Fibroblast of skin of left biceps (primary cell): ENCODE measurements at regions not wholly inside any gene's neighbourhood (a gene's known extent, or its start where the extent isn't known, plus 50 kb on each side); places are given as distances from the start of the nearest gene placed in this dataset.
"Not testable (repeated sequence)": the region's sequence is repeated elsewhere in the genome, so short reads cannot be mapped to it uniquely, and the experiment has no call there.

Experiments
- DNase-seq, 2 experiments: peaks; one replicate each; pipeline ENCODE4 v3.0.0-alpha.2; 2013; ENCODE audit warnings: low read depth in 2 of 2

DNA sequence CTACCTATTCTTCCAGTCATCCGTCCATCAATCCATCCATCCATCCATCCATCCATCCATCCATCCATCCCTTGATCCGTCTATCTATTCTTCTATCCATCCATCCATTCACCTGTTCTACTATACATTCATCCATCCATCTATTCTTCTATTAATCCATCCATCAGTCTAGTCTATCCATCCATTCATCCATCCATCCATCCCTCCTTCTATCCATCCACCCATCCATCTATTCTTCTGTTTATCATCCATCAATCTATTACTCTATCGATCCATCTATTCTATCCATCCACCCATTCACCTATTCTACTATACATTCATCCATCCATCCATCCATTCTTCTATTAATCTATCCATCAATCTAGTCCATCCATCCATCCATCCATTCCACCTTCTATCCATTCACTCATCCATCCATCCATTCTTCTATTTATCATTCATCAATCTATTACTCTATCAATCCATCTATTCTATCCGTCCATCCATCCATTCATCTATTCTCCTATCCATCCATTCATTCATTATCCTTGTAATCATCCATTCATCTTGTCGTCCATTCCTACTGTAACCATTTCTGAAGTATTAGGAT lies 110.4 kb upstream of the ZNF516 start:
- no peak for DNase-seq

DNA sequence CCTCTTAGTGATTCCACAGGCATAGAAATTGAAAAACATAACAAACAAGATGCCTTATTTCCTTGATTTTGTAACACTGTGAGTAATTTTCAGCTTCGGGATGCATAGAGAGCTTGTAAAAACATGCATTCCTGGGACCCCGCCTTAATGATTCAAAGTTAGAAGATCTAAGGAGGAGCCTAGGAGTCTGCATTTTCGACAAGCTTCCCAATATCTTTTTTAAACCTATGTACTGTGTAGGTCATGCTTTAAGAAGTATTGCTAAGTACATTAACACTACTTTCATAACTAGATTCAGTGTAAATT lies 109.8 kb upstream of the ZNF516 start:
- no peak for DNase-seq

DNA sequence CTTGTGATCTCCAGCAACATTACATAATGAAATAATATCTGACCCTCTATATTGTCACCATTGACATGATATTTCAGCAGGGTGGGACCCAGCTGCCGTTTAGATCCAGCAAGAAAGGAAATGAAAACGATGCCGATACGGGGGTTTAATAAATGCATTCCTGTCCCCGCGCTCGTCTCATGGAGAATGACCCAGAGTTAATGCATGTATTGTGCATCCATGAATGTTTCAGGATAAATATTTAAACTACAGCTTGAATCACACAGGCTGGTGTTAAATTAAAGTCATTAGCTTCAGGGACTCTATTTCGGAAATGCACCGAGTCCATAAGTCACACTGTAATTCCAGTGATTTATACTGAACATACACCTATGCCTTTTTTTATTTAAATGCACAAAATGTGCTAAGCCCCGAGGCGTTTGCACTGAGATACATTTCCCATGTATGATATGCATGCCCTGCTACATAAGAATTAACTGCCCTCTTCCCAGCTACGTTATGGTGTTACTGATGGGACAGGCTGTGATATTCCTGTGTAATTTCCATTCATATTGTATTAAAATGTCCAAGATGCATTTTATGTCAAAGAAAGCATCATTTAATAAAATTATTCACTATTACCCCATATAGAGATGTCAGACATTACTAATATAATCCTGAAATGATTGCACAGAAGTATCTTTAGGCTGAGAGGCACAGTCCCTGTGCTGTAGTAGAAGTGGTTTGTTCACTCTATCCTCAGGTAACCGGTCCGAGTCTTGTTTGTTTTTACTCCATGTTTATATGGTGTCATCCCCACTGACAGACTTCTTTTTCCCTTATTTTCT lies 109.3 kb upstream of the ZNF516 start:
- DNase-seq: no peak

DNA sequence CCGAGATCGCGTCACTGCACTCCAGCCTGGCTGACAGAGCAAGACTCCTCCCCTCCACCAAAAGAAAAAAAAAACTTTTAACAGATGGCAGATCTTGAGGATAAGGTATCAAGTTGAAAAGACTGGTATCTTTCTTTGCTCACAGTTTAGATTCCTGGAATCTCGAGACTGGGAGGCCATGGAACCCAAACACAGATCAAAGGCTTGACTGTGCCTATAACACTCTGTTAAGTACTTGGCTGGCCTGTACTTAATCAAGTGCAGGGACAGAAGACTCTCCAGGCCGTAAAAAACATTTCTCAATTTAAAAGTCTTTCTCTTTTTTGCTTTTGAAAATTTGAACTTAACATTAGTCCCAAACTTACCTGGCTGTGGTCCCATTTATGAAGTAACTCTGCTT lies 107.1 kb upstream of the ZNF516 start:
- DNase-seq: no peak

DNA sequence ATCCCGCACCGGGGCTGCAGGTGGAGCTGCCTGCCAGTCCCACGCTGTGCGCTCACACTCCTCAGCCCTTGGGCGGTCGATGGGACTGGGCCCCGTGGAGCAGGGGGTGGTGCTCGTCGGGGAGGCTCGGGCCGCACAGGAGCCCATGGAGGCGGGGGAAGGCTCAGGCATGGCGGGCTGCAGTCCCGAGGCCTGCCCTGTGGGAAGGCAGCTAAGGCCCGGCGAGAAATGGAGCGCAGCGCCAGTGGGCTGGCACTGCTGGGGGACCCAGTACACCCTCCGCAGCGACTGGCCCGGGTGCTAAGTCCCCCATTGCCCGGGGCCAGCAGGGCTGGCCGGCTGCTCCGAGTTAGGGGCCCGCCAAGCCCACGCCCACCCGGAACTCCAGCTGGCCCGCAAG lies 105.0 kb upstream of the ZNF516 start:
- DNase-seq: not testable (repeated sequence)

DNA sequence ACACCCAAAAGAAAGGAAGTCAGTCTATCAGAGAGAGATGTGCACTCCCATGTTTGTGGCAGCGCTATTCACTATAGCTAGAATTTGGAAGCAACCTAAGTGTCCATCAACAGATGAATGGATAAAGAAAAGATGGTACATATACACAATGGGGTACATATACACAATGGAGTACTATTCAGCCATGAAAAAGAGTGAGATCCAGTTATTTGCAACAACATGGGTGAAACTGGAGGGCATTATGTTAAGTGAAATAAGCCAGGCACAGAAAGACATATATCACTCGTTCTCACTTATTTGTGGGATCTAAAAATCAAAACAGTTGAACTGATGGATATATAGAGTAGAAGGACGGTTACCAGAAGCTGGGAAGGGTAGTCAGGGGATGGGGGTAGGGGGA lies 99.9 kb upstream of the ZNF516 start:
- no peak for DNase-seq

DNA sequence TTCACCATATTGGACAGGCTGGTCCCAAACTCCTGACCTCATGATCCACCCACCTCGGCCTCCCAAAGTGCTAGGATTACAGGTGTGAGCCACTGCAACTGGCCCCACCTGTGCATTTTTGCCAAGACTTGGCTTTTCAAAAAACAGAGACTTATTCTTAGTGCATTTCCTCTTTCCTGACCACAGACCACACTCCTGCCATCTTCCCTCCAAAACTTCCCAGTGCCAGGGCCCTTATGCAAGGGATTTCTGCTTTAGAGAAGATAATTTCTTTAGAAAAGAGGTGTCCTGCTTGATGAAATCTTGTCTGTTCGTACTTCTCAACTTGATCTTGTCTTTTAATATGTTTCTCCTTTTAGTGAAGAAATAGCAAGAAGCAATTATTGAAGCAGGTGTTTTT lies 98.8 kb upstream of the ZNF516 start:
- no peak for DNase-seq

DNA sequence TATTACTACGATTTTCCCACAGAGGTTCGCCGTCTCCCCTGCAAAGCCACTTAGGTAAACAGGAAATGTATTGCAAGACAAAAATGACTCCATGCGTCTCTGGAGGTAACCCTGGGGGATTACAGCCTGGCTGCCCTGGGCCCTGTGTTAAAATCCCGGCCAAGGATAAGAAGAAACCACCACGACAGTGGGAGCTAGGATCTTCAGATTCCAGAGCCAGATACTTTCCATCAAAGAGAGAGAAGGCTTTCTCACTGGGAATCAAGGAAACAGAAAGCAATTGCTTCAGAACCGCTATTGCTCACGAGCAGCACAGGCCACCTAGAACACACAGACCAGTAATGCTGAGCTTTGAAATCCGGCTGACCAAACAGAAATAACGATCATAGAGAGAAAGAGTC lies 97.9 kb upstream of the ZNF516 start:
- no peak for DNase-seq

DNA sequence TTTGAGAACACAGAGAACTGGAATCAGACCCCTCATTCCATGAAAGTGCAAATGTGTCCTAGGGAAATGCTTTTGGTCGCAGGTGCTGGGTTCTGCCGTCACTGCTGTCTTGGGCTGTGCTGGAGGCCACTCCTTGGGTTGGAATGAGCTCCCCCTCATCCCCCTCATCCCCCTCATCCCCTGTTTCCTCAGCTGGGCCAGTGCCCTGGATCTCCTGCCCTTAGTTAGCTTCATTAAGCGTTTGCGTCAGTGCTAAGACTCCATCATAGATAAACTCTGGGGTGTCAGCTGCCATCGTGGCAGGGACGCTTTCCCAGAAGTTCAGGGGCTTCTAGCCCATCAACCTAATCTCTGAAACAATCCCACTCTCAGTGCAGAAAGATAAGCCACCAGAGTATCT lies 97.1 kb upstream of the ZNF516 start:
- DNase-seq: no peak

DNA sequence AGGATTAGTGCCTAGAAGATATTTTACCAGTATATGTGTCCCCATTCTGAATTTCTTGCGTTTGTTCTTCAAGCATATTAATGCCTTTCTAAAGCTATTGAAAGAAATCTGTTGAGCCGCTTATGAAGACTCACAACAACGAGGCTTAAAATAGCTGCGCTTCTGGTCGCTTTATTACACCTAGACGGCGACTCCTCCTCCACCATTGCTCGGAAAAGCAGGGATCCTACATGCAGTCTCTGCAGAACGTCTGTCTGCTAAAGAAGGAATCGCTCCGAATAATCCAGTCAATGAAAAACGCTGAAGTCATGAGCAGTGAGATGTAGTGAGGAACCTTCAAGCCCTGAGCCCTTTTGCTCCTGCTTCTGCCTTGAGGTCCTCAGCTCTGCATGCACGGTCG lies 94.8 kb upstream of the ZNF516 start:
- DNase-seq: no peak

DNA sequence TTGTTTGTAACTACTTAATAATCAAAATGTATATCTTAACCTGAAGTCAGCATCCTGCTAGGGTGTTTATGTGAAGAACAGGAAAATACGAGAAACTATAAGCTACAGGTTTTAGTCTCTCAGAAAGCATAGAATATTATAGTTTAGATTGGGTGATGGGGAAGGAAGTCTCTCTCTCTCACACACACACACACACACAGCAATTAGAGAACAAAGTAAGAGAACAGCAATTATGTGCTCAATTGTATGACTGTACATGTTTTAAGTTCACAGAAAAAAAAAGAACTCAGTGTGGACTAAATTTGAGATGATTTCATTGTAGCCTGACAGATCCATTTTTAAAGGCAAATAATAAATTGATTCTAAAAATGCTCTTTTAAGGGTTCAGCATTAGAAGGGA lies 94.3 kb upstream of the ZNF516 start:
- no peak for DNase-seq

DNA sequence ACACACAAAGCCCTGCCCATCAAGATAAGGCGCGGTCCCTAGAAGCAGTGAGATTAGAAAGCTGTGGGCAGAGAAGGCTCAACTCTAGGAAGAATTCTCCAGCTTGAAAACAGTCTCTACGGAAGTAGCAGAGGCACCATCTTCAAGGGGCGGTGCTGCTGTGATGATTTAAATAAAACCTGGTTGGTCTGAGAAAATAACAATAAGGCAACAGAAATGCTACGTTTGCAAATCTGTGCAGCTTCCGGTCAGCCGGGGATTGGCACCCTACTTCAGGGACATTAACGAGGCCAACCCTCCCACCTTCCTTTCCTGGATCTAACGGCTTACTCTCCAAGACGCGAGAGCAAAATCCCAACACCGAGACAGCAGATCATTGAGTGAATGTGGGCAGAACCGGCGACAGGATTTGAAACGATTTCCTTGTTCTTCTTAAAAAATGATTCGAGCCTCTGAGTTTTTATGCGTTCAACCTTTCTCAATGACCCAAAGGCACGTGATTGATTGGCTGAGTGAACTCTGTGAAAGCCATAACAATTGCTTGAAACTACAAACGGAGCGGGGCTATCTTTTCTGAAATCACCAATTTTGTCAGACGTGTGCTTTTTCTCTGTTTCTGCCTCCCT lies 93.7 kb upstream of the ZNF516 start:
- no peak for DNase-seq

DNA sequence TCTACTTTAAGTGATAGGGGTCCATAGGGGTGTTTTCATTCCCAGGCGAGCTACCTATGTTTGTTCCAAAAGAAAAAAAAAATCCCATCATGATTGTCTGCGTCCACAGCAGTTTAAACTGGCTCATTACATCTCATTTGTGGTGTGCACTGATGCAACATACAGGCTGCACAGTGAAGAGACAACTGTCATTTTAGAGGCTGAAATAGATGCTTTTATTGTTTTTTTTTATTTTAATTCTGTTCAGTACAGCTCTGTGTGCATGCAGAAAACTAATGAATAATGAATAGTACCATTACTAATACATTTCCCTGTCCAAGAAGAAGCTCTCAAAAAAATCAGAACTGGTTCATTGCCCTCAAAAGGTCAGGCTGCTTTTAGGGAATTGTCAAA lies 92.8 kb upstream of the ZNF516 start:
- DNase-seq: no peak

DNA sequence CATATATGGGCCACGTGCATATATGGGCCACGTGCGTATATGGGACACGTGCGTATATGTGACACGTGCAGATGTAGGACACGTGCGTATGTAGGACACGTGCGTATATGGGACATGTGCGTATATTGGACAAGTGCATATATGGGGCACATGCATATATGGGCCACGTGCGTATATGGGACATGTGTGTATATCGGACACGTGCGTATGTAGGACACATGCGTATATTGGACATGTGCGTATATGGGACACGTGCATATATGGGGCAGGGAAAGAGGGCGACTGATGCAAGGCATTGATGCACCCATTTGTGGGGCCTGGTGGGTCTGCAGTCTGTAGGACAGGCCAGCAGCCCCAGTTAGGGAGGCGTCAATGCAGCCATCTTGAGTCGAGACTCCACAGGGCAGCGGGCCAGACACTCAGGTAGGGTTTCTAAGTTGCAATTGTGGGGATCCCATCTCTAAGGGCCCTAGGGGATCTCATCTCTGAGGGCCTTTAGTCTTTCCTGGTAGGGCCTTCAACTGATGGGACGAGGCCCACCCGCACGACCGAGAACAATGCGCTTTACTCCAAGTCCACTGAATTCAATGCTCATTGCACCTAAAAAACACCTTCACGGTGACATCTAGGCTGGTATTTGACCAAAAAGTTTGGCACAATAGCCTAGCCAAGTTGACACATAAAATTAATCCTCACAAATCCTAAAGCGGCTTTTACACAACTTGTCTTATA lies 92.3 kb upstream of the ZNF516 start:
- DNase-seq: no peak

DNA sequence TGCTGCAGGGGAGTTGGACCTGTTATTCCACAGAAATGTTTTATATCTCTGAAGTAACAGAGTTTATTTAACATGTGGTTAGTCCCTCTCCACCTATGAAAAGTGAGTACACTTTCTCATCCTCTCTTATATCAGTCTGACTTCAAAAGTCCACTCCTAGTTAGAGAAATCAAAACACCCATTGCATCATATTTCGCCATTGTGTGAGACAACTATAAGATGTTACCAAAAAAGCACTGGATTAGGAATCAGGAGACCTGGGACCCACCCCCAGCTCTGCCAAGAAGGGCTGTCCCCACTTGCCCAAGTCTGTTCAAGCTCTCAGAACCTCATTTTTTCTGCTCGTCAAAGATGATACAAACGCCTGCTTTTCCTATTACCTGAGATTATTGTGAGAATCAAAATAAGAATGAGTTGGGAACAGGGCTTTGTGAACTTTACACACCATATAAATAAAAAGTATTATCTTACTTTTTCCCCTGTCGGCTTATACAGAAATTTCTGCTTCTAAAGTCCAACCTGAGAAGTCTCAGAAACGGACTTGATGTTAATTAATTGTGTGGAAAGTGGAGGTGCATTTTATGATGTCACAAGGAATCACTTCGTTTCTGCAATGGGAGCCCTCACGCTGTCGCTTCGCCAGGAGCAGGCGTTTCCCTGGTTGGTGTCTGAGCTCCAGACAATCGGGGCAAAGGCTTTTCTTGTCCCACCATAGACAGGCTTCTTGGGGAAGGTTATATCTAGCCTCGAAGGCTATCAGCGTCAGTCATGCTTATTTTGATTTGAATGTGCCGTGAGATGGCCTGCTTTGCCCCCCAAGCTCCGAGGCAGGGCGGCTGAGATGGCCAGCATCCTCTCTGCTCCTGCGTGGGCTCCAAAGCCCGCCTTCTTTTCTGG lies 89.6 kb upstream of the ZNF516 start:
- DNase-seq: no peak

DNA sequence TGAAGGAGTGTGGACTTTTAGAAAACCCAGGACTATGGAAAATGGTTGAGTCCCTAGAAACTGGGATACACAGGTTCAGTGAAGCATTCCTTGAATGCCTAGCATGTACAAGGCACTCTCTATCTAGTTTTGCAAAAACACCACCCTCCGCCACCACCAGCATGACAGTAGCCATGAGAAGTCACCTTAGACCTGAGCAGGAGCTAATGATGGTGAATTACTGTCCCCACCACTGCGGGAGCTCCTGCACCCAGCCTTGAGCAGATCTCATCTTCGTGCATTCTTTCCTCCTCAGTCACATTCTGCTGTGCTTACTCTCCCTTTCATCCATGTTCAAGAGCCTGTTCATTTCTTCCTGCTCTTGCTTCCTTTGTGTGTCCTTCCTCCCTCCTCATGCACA lies 86.2 kb upstream of the ZNF516 start:
- DNase-seq: no peak

DNA sequence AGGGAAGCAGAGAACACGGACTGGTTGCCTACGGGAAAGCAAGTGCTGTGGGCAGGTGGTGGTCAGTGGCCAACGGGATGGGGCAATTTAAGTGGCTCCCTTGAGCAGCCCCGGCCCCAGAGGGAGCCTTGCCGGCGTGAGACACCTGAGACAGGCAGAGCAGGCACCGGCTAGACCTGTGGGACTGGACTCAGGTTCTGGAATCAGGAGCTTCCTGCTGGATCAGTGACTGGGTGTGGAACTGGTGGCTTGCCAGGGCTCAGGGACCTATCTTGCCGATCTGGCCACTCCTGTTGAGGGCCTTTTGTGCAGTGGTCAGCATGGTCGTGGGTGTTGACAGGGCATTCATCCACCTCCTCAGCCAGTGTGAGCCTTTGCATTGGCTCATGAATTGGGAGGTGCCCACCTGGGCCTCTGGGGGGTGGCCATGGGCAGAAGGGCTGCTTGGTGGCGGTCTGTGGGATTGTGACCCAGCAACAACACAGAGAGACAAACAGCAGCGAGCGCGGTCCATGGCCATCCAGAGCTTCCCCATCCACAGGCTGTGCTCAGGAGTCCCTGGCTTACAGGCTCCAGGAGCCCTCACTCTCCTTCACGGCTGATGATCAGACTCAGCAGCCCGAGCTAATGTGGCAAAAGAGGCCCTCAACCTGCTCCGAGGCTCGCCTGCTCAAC lies 85.4 kb upstream of the ZNF516 start:
- no peak for DNase-seq

DNA sequence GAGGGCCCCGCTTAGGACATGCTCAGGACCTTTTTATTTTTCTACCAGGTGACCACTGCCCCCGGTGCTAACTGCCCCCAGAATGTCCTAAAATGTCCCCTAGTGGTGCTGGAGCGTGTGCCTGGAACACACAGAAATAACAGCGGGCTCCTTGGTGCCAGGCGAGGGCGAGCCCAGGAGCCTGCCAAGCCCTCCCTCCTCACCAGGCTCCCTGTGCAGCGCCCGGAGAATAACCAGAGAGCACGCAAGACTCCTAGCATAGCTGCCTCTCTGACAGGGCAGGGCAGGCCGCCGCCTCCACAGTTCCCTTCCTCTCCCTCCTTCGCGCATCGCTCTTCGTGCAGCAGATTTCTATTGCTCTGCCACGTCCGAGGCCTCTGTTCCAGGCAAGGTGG lies 84.3 kb upstream of the ZNF516 start:
- no peak for DNase-seq

DNA sequence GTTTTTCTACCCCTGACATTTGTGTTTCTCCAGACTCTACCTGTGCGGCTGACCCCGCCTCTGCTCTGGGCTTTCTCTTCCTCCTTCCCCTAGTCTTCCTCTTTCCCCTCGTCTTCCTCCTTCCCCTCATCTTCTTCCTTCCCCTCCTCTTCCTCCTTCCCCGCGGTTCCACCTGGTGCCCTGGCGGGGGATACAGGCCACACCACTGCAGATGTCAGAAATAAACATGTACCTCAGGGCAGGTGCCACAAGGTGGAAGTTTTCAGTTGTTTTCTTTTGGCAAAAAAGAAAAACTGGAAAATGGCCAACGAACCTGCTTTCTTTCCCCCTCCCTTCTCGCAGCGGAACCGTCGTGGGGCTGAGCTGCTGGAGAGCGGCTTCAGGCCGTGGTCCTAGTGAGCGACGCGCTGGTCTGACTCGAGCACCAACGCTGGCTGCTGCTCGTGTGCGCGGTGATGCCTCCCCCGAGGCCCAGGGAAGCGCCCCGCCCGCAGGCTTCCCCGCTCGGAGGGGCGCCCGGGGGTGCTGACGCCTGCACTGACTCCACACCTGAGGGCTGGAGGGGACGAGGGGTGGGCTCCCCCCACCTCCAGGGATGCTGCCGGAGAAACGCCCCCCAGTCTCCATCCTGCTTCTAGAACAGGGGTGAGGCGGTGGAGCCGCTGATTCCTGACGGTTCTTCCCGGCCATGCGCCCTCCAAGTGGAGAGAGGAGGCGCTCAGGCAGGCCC lies 83.7 kb upstream of the ZNF516 start:
- DNase-seq: no peak

DNA sequence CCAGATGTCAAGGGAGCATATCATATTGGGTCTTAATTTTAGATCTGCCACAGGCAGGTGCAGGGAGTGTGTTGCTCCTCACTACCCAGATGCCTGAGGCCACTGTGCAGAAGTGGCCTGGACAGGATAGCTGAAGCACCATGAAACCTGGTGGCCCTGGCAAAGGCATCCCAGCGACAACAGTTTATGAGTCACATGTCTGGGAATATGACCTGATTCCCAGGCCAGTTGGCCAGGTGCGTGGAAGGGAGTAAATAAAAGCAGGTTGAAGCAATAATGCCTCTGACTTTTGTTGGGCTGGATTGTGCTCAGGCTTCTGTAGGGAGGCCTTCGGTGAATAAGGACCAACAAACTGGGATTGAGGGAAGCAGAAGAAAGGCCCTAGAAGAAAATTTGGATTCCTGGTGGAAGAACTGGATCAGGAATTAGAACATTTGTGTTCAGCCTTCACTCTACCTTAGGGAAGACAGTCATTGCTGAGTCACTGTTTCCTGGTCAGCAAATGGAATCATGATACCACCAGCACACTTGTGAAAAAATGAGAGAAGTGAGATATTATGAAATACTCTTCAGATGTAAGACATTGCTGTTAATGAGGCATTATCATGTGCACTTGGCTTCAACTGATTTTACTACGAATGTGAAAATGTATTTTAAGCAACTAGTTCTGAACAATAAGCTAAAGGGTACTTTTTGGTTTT lies 78.4 kb upstream of the ZNF516 start:
- peak; percentile 13 to 25 for DNase-seq
